Spleen (tissue), 11 donors: ENCODE measurements at regions not wholly inside any gene's neighbourhood (a gene's known extent, or its start where the extent isn't known, plus 50 kb on each side); places are given as distances from the start of the nearest gene placed in this dataset.
A peak's percentile ranks its signal among the peaks of the same experiment; 100 is the strongest.

ENCODE experiments used
- DNase-seq: peaks from one replicate; pipeline ENCODE4 v3.0.0-alpha.2; 2020
- H3K27ac ChIP-seq, 8 donors: fragments of 200-600 bp; sonication (generic) in 7 of 8; 1 replicate in 4 of 8; 2 replicates in 4 of 8; pipeline versions ENCODE4 v1.5.0 to v1.8.0; 2016 to 2021; ENCODE audit warnings: inconsistent platforms in 4 of 8, mild to moderate bottlenecking in 4 of 8, moderate library complexity in 1 of 8
- H3K27me3 ChIP-seq, 7 donors: fragments of 200-600 bp; sonication (generic) in 6 of 7; replicated peaks in 1 of 7; 1 replicate in 4 of 7; 2 replicates in 3 of 7; pipeline versions ENCODE4 v1.5.0 to v1.8.0; 2016 to 2021; ENCODE audit warnings: inconsistent platforms in 3 of 7, mild to moderate bottlenecking in 1 of 7
- H3K36me3 ChIP-seq, 6 donors: fragments of 200-600 bp; sonication (generic) in 5 of 6; 1 replicate in 4 of 6; 2 replicates in 2 of 6; pipeline versions ENCODE4 v1.5.0 to v1.8.0; 2016 to 2021; ENCODE audit warnings: inconsistent platforms in 2 of 6
- H3K4me1 ChIP-seq, 6 donors: fragments of 200-600 bp; sonication (generic) in 5 of 6; 1 replicate in 3 of 6; 2 replicates in 3 of 6; pipeline versions ENCODE4 v1.5.0 to v1.8.0; 2016 to 2021; ENCODE audit warnings: inconsistent platforms in 3 of 6
- H3K4me3 ChIP-seq, 8 donors: fragments of 200-600 bp; sonication (generic) in 7 of 8; 1 replicate in 4 of 8; 2 replicates in 4 of 8; pipeline versions ENCODE4 v1.5.0 to v1.8.0; 2016 to 2021; ENCODE audit warnings: inconsistent platforms in 4 of 8, mild to moderate bottlenecking in 4 of 8, moderate library complexity in 2 of 8
- H3K9me3 ChIP-seq, 8 donors: fragments of 200-600 bp; sonication (generic) in 7 of 8; 1 replicate in 4 of 8; 2 replicates in 4 of 8; pipeline versions ENCODE4 v1.5.0 to v1.8.0; 2016 to 2021; ENCODE audit warnings: inconsistent platforms in 4 of 8
- POLR2A ChIP-seq, 3 donors: fragments of 450-650 bp; IDR thresholded peaks; one replicate each; pipeline ENCODE4 v1.5.1; 2017; ENCODE audit warnings: antibody characterized with exemption in 3 of 3, mild to moderate bottlenecking in 1 of 3
- POLR2AphosphoS5 ChIP-seq, 3 donors: sonication (generic); formaldehyde crosslinking; IDR thresholded peaks; one replicate each; pipeline ENCODE4 v1.5.1; 2017; ENCODE audit warnings: antibody characterized with exemption in 3 of 3
- WGBS, 5 donors: extraction: QIAGEN DNeasy Blood & Tissue Kit in 3 of 5; methylation state at CpG; one replicate each; pipeline versions ENCODE4 v1.1.5 to v1.1.7; 2013 to 2018; 5-methylcytosine and 5-hydroxymethylcytosine counted together
- intact Hi-C: fragments of 100-400 bp; cut with DNase I; formaldehyde crosslinking; loops from one replicate; pipeline ENCODE4 v1.15.0; 2023; ENCODE audit warnings: low total_unique reads
- TF ChIP-seq, protein P1 (sequence below), 11 experiments: fragments of 200-600 bp in 7 of 11; fragments of 450-650 bp in 4 of 11; sonication (generic) in 4 of 11; IDR thresholded peaks in 8 of 11; conservative IDR thresholded peaks in 3 of 11; 1 replicate in 7 of 11; 2 replicates in 4 of 11; pipeline versions ENCODE4 v1.4.0 to v1.8.0; 2016 to 2021; ENCODE audit warnings: antibody characterized with exemption in 11 of 11, inconsistent platforms in 4 of 11, mild to moderate bottlenecking in 1 of 11
- donor health status: healthy with polysubstance abuse.
- donor health status: DM: no; HTN: no; CAD: no; lungs with moderate emphysema.
- donor health status: DM: no; HTN: no; CAD: no.
- donor health status: Bipolar disorder and iron deficiency.
- donor health status: healthy.
- donor health status: DM: no; HTN: no; CAD: no.
- donor health status: DM: yes; HTN: yes; CAD: no.

DNA sequence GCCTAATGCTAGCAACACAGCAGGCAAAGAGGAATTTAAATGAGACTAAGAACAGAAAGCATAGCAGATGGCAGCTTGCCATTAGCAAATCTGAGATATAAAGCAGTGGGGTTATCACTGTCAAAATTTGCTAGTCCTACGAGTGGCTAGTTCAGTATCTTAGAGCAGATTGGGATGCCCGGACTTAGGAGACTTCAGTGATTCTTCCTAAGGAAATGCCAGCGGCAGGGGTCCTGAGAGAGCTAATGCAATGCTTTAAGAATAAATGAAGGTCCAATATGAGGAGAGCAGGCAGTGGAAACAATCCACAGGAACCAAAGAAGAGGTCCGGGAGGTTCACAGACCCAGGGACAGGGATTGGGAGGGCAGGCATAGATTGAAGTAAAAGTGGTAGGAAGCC, 169.3 kb upstream of the NPSR1 start:
- Histone ChIP-seq H3K4me1 (no peaks in the 10 kb centered on the region), H3K4me3 (no peak overlapping the region), H3K27ac (no peak overlapping the region), H3K9me3 (peaks cover 0 to 6% (median 0%) of the 10 kb centered on the region in 8 donors), H3K36me3 (no peaks in the 10 kb centered on the region), H3K27me3 (no peaks in the 10 kb centered on the region)
- TF ChIP-seq POLR2AphosphoS5 (IDR thresholded peaks at IDR 0.05) (no peak), POLR2A (IDR thresholded peaks at IDR 0.05) (no peak)
- TF ChIP-seq, protein P1, sequence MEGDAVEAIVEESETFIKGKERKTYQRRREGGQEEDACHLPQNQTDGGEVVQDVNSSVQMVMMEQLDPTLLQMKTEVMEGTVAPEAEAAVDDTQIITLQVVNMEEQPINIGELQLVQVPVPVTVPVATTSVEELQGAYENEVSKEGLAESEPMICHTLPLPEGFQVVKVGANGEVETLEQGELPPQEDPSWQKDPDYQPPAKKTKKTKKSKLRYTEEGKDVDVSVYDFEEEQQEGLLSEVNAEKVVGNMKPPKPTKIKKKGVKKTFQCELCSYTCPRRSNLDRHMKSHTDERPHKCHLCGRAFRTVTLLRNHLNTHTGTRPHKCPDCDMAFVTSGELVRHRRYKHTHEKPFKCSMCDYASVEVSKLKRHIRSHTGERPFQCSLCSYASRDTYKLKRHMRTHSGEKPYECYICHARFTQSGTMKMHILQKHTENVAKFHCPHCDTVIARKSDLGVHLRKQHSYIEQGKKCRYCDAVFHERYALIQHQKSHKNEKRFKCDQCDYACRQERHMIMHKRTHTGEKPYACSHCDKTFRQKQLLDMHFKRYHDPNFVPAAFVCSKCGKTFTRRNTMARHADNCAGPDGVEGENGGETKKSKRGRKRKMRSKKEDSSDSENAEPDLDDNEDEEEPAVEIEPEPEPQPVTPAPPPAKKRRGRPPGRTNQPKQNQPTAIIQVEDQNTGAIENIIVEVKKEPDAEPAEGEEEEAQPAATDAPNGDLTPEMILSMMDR (IDR thresholded peaks at IDR 0.05 in 8 of 11, conservative IDR thresholded peaks at IDR 0.05 in 3 of 11): no peak
- DNase-seq: no peak
- intact Hi-C loops: no loop called here
- WGBS, 5 donors: 86 to 91% (median 87%) methylated on average over 4 of the region's 4 CpGs

DNA sequence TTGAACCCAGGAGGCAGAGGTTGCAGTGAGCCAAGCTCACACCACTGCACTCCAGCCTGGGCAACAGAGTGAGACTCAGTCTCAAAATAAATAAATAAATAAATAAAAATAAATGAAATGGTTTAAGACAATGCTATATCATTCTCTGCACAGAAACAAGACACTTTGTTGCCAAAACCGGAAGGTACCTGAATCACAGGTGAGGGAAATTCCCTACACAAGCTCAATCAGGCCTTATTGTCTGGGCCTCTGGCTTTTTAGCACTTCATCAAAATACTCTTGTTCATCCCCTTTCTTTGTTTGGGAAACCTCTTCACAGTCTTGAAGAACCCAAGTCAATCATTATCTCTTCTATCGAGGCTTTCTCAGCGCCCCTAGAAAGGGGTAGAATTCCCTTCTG, 166.1 kb upstream of the NPSR1 start:
- no peak for DNase-seq
- H3K36me3 ChIP-seq: no peaks in the 10 kb centered on the region
- intact Hi-C loops: no loop called here
- no peaks in the 10 kb centered on the region for H3K4me1 ChIP-seq
- H3K9me3 ChIP-seq: no peaks in the 10 kb centered on the region
- 81 to 92% (median 88%) methylated on average over 3 of the region's 3 CpGs for WGBS, 5 donors
- no peak overlapping the region for H3K27ac ChIP-seq
- TF ChIP-seq, protein P1 (IDR thresholded peaks at IDR 0.05 in 8 of 11, conservative IDR thresholded peaks at IDR 0.05 in 3 of 11): no peak
- no peak for TF ChIP-seq POLR2AphosphoS5 (IDR thresholded peaks at IDR 0.05)
- TF ChIP-seq POLR2A (IDR thresholded peaks at IDR 0.05): no peak
- H3K27me3 ChIP-seq: no peaks in the 10 kb centered on the region
- no peak overlapping the region for H3K4me3 ChIP-seq

DNA sequence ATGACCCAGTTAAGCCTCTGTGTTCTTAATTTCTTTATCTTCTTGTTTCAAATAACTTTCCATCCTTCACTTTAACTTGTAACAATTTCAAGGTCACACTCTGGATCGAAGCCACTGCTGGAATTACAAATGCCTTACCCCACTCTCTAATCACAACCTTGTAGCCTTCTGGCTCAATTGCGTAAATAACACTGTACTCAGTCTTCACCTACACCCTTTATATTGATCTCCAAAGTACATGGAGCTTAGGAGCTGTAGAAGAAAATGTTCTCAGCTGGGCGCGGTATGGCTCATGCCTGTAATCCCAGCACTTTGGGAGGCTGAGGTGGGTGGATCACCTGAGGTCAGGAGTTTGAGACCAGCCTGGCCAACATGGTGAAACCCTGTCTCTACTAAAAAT, 164.3 kb upstream of the NPSR1 start:
- H3K27ac ChIP-seq: no peak overlapping the region
- DNase-seq: no peak
- H3K36me3 ChIP-seq: no peaks in the 10 kb centered on the region
- intact Hi-C loops: no loop called here
- H3K27me3 ChIP-seq: no peaks in the 10 kb centered on the region
- H3K4me1 ChIP-seq: no peaks in the 10 kb centered on the region
- no peak overlapping the region for H3K4me3 ChIP-seq
- TF ChIP-seq, protein P1 (IDR thresholded peaks at IDR 0.05 in 8 of 11, conservative IDR thresholded peaks at IDR 0.05 in 3 of 11): no peak
- TF ChIP-seq POLR2A (IDR thresholded peaks at IDR 0.05): no peak
- no peak for TF ChIP-seq POLR2AphosphoS5 (IDR thresholded peaks at IDR 0.05)
- WGBS, 5 donors: 89 to 98% (median 92%) methylated on average over 4 of the region's 4 CpGs
- H3K9me3 ChIP-seq: peaks cover 0 to 2% (median 0%) of the 10 kb centered on the region in 8 donors

DNA sequence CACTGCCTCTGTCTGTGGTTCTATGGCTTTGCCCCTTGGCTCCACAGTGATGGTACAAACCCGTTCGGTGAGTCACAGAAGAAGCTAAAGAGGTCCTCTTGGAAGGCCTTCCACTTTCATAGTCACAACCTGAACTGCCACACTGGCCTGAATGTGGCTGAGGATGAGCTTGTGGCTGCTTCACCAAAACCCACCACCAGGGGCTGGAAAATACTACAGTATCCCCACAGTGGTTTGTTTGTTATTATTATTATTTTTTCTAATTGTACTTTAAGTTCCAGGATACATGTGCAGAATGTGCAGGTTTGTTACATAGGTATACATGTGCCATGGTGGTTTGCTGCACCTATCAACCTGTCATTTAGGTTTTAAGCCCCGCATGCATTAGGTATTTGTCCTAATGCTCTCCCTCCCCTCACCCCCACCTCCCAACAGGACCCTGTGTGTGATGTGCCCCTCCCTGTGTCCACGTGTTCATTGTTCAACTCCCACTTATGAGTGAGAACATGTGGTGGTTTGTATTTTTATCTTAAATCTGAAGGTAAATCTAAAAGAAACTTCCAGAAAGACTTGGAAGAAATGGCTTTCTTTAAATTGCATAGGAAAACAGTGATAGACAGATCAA, 160.8 kb upstream of the NPSR1 start:
- Histone ChIP-seq H3K4me1 (no peaks in the 10 kb centered on the region), H3K9me3 (peaks cover 0 to 2% (median 0%) of the 10 kb centered on the region in 8 donors), H3K27me3 (no peaks in the 10 kb centered on the region), H3K4me3 (no peak overlapping the region), H3K27ac (no peak overlapping the region), H3K36me3 (no peaks in the 10 kb centered on the region)
- TF ChIP-seq, protein P1 (IDR thresholded peaks at IDR 0.05 in 8 of 11, conservative IDR thresholded peaks at IDR 0.05 in 3 of 11): peak in 1 of 11 experiments; percentile 10
- no peak for TF ChIP-seq POLR2AphosphoS5 (IDR thresholded peaks at IDR 0.05)
- no peak for DNase-seq
- 63 to 78% (median 69%) methylated on average over 4 of the region's 4 CpGs for WGBS, 5 donors
- intact Hi-C loops: no loop called here
